Endothelial cell of umbilical vein (primary cell): ENCODE measurements at regions not wholly inside any gene's neighbourhood (a gene's known extent, or its start where the extent isn't known, plus 50 kb on each side); places are given as distances from the start of the nearest gene placed in this dataset.

Experiments used
- EZH2 ChIP-seq: IDR thresholded peaks from 2 replicates; pipeline ENCODE4 v1.6.1; 2012; ENCODE audit warnings: borderline replicate concordance, low read depth, mild to moderate bottlenecking, moderate library complexity, low read length, inconsistent platforms; ENCODE audit not compliant: severe bottlenecking
- GATA2 ChIP-seq: IDR thresholded peaks from 2 replicates; pipeline ENCODE4 v1.7.0; 2011; ENCODE audit warnings: low read depth, mild to moderate bottlenecking, moderate library complexity, mixed read lengths, low read length; ENCODE audit not compliant: insufficient read length, insufficient read depth
- JUN ChIP-seq: IDR thresholded peaks from 2 replicates; pipeline ENCODE4 v1.6.1; 2011; ENCODE audit warnings: borderline replicate concordance, low read depth; ENCODE audit not compliant: insufficient read length, insufficient read depth
- MYC ChIP-seq: IDR thresholded peaks from one replicate; pipeline ENCODE4 v1.6.1; 2011; ENCODE audit warnings: mild to moderate bottlenecking, low read depth, low read length
- POLR2A ChIP-seq: IDR thresholded peaks from 2 replicates; pipeline ENCODE4 v1.6.1; 2012; ENCODE audit warnings: low read depth, mild to moderate bottlenecking, control low read depth, low read length
- POLR2AphosphoS5 ChIP-seq: IDR thresholded peaks from 2 replicates; pipeline ENCODE4 v1.6.1; 2012; ENCODE audit warnings: low read depth, mild to moderate bottlenecking, control low read depth, low read length, moderate library complexity; ENCODE audit not compliant: insufficient read depth
- TF ChIP-seq, protein P1 (sequence below), 2 donors: IDR thresholded peaks; 1 replicate in 1 of 2; 2 replicates in 1 of 2; pipeline ENCODE4 v1.5.1; 2011; ENCODE audit warnings: low read length in 2 of 2, mild to moderate bottlenecking in 2 of 2, moderate library complexity in 2 of 2, control low read depth in 1 of 2, inconsistent platforms in 1 of 2, low read depth in 1 of 2; ENCODE audit not compliant: insufficient read depth in 1 of 2; ENCODE audit errors: extremely low read depth in 1 of 2
- TF ChIP-seq, protein P2 (sequence below): IDR thresholded peaks from 2 replicates; pipeline ENCODE4 v1.6.1; 2011; ENCODE audit not compliant: insufficient read depth, insufficient read length

DNA sequence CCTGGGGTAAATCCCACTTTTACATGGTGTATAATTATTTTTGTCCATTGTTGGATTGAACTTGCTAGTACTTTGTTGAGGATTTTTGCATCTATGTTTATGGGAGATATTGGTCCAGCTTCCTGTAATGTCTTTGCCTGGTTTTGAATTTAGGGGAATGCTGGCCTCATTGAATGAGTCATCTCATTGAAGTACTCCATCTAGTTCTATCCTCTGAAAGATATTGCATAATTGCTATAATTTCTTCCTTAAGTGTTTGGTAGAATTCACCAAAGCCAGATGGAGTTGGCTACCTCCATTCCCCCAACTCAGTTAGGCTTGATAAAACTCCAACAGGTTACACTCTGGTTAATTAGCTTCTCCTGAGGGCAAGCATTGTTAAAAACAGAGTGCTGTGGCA lies 237.4 kb upstream of the TGFBR2 start:
- TF ChIP-seq POLR2AphosphoS5 (no peak), POLR2A (no peak), EZH2 (no peak), MYC (no peak), GATA2 (no peak), JUN (no peak)
- TF ChIP-seq, protein P1, sequence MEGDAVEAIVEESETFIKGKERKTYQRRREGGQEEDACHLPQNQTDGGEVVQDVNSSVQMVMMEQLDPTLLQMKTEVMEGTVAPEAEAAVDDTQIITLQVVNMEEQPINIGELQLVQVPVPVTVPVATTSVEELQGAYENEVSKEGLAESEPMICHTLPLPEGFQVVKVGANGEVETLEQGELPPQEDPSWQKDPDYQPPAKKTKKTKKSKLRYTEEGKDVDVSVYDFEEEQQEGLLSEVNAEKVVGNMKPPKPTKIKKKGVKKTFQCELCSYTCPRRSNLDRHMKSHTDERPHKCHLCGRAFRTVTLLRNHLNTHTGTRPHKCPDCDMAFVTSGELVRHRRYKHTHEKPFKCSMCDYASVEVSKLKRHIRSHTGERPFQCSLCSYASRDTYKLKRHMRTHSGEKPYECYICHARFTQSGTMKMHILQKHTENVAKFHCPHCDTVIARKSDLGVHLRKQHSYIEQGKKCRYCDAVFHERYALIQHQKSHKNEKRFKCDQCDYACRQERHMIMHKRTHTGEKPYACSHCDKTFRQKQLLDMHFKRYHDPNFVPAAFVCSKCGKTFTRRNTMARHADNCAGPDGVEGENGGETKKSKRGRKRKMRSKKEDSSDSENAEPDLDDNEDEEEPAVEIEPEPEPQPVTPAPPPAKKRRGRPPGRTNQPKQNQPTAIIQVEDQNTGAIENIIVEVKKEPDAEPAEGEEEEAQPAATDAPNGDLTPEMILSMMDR (IDR thresholded peaks at IDR 0.05; ENCODE audit: extremely low read depth in 1 of 2, insufficient read depth in 1 of 2, low read depth in 1 of 2, low read length in 2 of 2), result no peak
- TF ChIP-seq, protein P2, sequence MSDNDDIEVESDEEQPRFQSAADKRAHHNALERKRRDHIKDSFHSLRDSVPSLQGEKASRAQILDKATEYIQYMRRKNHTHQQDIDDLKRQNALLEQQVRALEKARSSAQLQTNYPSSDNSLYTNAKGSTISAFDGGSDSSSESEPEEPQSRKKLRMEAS, result no peak
